AG09319 (cell line): ENCODE measurements at regions not wholly inside any gene's neighbourhood (a gene's known extent, or its start where the extent isn't known, plus 50 kb on each side); places are given as distances from the start of the nearest gene placed in this dataset.

ENCODE experiments used
- DNase-seq: peaks from one replicate; pipeline ENCODE4 v3.0.0-alpha.2; 2010; ENCODE audit warnings: low read depth; ENCODE audit errors: extremely low read depth
- TF ChIP-seq, protein P1 (sequence below): IDR thresholded peaks from 2 replicates; pipeline ENCODE4 v1.5.1; 2011; ENCODE audit warnings: low read depth, mild to moderate bottlenecking, inconsistent platforms, low read length, moderate library complexity

DNA sequence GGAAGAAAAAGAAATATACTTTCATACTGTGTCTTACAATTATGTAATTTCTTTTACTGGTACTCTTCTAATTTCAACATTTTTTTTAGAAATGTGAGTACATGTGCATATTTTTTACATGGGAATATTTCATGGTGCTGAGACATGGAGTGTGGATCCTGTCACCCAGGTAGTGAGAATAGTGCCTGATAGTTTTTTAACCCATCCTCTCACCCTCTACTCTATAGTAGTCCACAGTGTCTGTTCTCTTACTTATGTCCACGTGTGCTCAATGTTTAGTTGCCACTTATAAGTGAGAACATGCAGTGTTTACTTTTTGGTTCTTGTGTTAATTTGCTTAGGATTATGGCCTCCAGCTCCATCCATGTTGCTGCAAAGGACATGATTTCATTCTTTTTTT, 548.8 kb downstream of the AACS start:
- TF ChIP-seq, protein P1, sequence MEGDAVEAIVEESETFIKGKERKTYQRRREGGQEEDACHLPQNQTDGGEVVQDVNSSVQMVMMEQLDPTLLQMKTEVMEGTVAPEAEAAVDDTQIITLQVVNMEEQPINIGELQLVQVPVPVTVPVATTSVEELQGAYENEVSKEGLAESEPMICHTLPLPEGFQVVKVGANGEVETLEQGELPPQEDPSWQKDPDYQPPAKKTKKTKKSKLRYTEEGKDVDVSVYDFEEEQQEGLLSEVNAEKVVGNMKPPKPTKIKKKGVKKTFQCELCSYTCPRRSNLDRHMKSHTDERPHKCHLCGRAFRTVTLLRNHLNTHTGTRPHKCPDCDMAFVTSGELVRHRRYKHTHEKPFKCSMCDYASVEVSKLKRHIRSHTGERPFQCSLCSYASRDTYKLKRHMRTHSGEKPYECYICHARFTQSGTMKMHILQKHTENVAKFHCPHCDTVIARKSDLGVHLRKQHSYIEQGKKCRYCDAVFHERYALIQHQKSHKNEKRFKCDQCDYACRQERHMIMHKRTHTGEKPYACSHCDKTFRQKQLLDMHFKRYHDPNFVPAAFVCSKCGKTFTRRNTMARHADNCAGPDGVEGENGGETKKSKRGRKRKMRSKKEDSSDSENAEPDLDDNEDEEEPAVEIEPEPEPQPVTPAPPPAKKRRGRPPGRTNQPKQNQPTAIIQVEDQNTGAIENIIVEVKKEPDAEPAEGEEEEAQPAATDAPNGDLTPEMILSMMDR = no peak
- DNase-seq = no peak

DNA sequence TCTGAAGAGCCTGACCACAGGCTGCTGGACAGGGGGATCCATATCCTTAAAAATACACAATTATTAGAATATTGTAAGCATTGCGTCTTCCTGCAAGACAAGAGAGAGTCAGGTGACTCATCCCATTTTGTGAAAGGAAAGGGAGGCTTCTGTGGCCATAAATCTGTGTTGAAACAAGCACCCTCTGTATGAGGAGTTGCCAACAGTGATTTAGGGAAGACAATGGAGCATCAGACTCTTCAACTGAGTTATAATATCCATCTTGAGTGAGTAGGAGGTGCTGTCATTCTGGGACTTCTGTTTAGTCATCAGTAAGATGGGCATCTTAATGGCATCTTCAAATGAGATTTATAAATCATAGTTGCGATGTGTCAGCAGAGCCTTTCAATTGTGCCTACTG, 554.5 kb downstream of the AACS start:
- TF ChIP-seq, protein P1 = no peak
- DNase-seq = no peak

DNA sequence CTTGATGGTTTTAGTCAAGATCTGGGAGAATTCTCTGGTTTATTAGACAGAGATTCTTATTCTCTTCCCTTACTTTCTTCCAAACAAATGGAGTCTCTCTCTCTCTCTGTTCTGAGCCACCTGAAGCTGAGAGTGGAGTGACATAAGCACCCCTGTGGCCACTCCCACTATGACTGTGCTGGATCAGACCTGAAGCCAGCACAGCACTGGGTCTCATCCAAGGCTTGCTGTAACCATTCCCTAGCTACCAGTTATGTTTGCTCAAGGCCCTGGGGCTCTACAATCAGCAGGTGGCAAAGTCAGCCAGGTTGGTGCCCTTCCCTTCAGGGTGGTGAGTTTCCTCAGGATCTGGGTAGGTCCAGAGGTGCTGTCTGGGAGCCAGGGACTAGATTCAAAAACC, 568.5 kb downstream of the AACS start:
- DNase-seq = no peak
- TF ChIP-seq, protein P1 = no peak

DNA sequence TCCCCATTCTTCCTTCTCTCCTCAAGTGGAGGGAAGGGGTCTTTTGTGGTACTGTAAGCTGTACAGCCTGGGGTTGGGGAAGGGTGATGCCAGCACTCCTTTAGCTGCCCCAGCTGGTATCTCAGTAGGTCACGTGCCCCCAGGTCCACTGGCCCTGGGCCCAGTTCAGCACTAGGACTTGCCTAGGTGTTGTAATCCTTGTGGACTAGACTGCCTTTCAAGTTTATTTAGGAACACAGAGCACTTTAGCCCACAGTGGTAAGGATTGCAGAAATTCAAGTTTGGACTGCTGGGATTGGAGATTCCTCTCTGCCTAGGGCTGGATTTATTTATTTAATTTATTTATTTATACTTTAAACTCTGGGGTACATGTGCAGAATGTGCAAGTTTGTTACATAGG, 569.6 kb downstream of the AACS start:
- no peak for DNase-seq
- TF ChIP-seq, protein P1 = no peak

DNA sequence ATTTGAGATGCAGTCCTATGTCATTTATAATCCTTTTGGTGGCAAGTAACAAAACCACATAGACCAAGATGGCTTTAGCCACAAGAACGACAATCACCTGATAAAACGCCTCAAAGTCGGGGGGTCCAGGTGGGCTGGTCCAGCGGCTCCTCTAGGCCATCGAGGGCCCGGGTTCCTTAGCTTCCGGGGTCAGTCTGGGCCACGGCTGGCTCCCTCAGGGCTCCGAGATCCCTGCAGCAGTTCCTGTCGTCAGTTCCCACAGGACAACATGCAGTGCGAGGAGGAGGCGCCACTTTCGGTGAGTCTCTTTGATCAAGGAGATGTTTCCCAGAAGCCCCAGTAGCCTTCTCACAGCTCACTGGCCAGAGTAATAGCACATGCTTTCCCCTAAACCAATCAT, 574.6 kb downstream of the AACS start:
- TF ChIP-seq, protein P1 = no peak
- DNase-seq = no peak

DNA sequence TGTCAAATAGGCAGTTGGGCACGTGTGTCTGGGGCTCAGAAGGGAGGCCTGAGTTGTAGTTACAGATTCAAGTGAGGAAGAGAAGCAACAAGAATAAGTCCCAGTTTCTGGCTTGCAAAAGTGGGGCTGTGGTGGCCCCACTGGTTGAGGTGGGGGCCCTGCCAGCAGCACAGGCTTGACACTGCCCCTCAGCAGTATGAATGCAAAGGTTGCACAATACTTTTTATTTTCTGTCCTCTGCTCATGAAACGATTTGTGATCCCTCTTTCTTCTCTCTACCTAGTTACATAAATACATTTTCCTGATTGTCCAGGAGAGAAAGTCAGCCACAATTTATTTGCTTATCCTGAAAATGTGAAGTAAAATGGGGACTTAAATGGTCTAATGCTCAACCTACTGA, 577.8 kb downstream of the AACS start:
- DNase-seq = no peak
- TF ChIP-seq, protein P1 = no peak

DNA sequence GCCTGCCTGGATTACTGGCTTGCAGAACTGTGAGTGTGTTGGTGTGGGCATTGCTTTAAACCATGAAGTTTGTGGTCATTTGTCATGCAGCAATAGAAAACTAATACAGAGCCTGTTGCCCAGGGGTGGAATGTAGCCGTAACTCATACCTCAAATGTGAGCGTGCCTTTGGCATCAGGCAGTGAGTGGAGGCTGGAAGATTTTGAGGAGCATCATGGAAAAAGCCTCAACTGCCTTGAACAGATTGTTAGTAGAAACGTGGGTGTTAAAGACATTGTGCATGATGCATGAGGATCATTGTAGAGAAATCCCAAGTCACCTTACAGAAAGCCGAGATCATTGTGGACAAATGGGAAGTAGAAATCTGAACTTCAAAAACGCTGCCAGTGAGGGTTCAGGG, 580.5 kb downstream of the AACS start:
- DNase-seq = no peak
- TF ChIP-seq, protein P1 = no peak
